Heart right ventricle (tissue), 16 donors: ENCODE measurements at regions not wholly inside any gene's neighbourhood (a gene's known extent, or its start where the extent isn't known, plus 50 kb on each side); places are given as distances from the start of the nearest gene placed in this dataset.

Source experiments
- ATAC-seq, 8 donors: fragments of 200-7000 bp; cut with Tn5 transposase; one replicate each; pipeline ENCODE4 v1.9.1; 2020; ENCODE audit warnings: mild to moderate bottlenecking in 8 of 8, moderate library complexity in 8 of 8, moderate number of reproducible peaks in 1 of 8
- DNase-seq, 2 donors: peaks; one replicate each; pipeline ENCODE4 v3.0.0-alpha.2; 2020
- H3K27ac ChIP-seq, 10 donors: fragments of 200-600 bp; sonication (generic) in 2 of 10; one replicate each; pipeline versions ENCODE4 v1.5.0 to v1.8.0; 2020 to 2022; ENCODE audit warnings: mild to moderate bottlenecking in 3 of 10
- H3K27me3 ChIP-seq, 7 donors: fragments of 200-600 bp; one replicate each; pipeline ENCODE4 v1.8.0; 2021 to 2022; ENCODE audit warnings: mild to moderate bottlenecking in 2 of 7
- H3K36me3 ChIP-seq, 9 donors: fragments of 200-600 bp; sonication (generic) in 1 of 9; one replicate each; pipeline versions ENCODE4 v1.5.0 to v1.8.0; 2020 to 2022; ENCODE audit warnings: mild to moderate bottlenecking in 2 of 9
- H3K4me1 ChIP-seq, 9 donors: fragments of 200-600 bp; sonication (generic) in 1 of 9; one replicate each; pipeline versions ENCODE4 v1.5.0 to v1.8.0; 2020 to 2022; ENCODE audit warnings: mild to moderate bottlenecking in 4 of 9
- H3K4me3 ChIP-seq, 10 donors: fragments of 200-600 bp; sonication (generic) in 2 of 10; one replicate each; pipeline versions ENCODE4 v1.5.0 to v1.8.0; 2020 to 2022; ENCODE audit warnings: mild to moderate bottlenecking in 7 of 10, moderate library complexity in 2 of 10
- H3K9me3 ChIP-seq, 11 donors: fragments of 200-600 bp in 10 of 11; sonication (generic) in 2 of 11; one replicate each; pipeline versions ENCODE4 v1.5.0 to v1.8.0; 2013 to 2022; ENCODE audit warnings: mild to moderate bottlenecking in 2 of 11, control low read depth in 1 of 11, moderate library complexity in 1 of 11
- CTCF ChIP-seq, 9 donors: fragments of 200-600 bp; sonication (generic) in 2 of 9; IDR thresholded peaks; one replicate each; pipeline versions ENCODE4 v1.5.0 to v1.8.0; 2021 to 2022; ENCODE audit warnings: antibody characterized with exemption in 9 of 9, mild to moderate bottlenecking in 5 of 9, moderate library complexity in 1 of 9
- WGBS, 2 donors: extraction: QIAGEN DNeasy Blood & Tissue Kit; methylation state at CpG; one replicate each; pipeline ENCODE4 v1.1.7; 2013; ENCODE audit warnings: inconsistent platforms in 1 of 2; 5-methylcytosine and 5-hydroxymethylcytosine counted together
- intact Hi-C, 10 donors: fragments of 100-400 bp; cut with DNase I; formaldehyde crosslinking; loops; one replicate each; pipeline versions ENCODE4 v1.11.1 to v1.14.2; 2022
- donor health status: Arrhythmogenic right ventricular cardiomyopathy.
- donor health status: ischemic (EF 13 %, LVEDD 7.1; RV severe dilation, severe dysfunction).
- donor health status: healthy with polysubstance abuse.
- donor health status: DM: no; HTN: yes; CAD: no.
- donor health status: DM: no; HTN: no; CAD: no.
- donor health status: ischemic (EF 25% LVEDD 6.9; RV normal size, moderate dysfunction).
- donor health status: ischemic (EF 25% LVEDD 5.7; RV mildly dilated, moderate dysfunction).
- donor health status: healthy.
- donor health status: DM: yes; HTN: yes; CAD: no.
- donor health status: Ischemic cardiomyopathy.
- donor health status: ischemic (EF 35%, LVEDD 5.7; RV mildly dilated, moderate dysfunction).
- donor health status: nonischemic (EF 11% LVEDD 7.7; RV severe dilation, severe dysfunction).
- donor health status: DM: yes; HTN: yes; CAD: no.
- donor health status: PGD.
- donor health status: ischemic (EF 29% LVEDD 5.4; RV normal size, mild dysfunction).
- donor health status: nonischemic (EF 23%, LVEDD 6.1; RV moderate dilation, normal function).

DNA sequence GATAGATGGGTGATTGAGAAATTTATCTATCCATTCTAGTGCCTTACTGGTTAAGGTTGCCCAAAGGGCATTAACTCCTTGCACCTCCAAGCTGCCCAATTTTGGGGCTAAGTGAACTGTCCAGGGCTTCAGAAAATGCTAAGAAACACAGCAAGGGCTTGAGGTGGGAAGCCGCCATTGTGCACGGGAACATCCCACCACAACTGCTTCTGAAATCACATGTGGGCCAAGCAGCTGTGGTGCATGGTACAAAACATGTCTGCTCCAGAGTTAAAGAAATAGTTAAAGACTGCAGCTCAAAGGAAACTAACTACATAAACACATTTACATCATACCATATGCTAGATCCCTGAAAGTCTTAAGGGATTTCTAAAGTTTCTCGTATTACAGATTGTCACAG lies 144.3 kb upstream of the NDST3 start:
- Histone ChIP-seq H3K27ac (no peak overlapping the region), H3K27me3 (no peaks in the 10 kb centered on the region), H3K36me3 (no peaks in the 10 kb centered on the region), H3K4me1 (no peaks in the 10 kb centered on the region), H3K9me3 (peaks cover 0 to 7% (median 0%) of the 10 kb centered on the region in 11 donors), H3K4me3 (no peak overlapping the region)
- no peak for ATAC-seq
- DNase-seq = no peak
- WGBS, 2 donors = 78 to 87% methylated on average over 3 of the region's 3 CpGs
- intact Hi-C loops = no loop called here
- no peak for TF ChIP-seq CTCF (IDR thresholded peaks at IDR 0.05)

GRCh38 chr4:117893207-117893606 lies 141.1 kb upstream of the NDST3 start:
- Histone ChIP-seq H3K4me1 (no peaks in the 10 kb centered on the region), H3K36me3 (no peaks in the 10 kb centered on the region), H3K9me3 (no peaks in the 10 kb centered on the region), H3K4me3 (no peak overlapping the region), H3K27me3 (no peaks in the 10 kb centered on the region), H3K27ac (no peak overlapping the region)
- intact Hi-C loops = no loop called here
- ATAC-seq (no peak), DNase-seq (no peak)
- WGBS, 2 donors = 28 to 47% methylated on average over 1 of the region's 1 CpG
- no peak for TF ChIP-seq CTCF (IDR thresholded peaks at IDR 0.05)

- DNase-seq (no peak), ATAC-seq (no peak)
- no peak for TF ChIP-seq CTCF (IDR thresholded peaks at IDR 0.05)
- no peak overlapping the region for H3K27ac ChIP-seq
- H3K4me1 ChIP-seq = no peaks in the 10 kb centered on the region
- no peak overlapping the region for H3K4me3 ChIP-seq
- H3K9me3 ChIP-seq = no peaks in the 10 kb centered on the region
- H3K27me3 ChIP-seq = no peaks in the 10 kb centered on the region
- intact Hi-C loops = no loop called here
- no peaks in the 10 kb centered on the region for H3K36me3 ChIP-seq
These were observed 135.8 kb upstream of the NDST3 start for GRCh38 chr4:117898496-117898895.

- no peaks in the 10 kb centered on the region for H3K27me3 ChIP-seq
- WGBS, 2 donors = 4 to 11% methylated on average over 2 of the region's 2 CpGs
These were observed 133.5 kb upstream of the NDST3 start for GRCh38 chr4:117900832-117901231.

More at GRCh38 chr4:117900832-117901231, 133.5 kb upstream of the NDST3 start:
- no peak for TF ChIP-seq CTCF (IDR thresholded peaks at IDR 0.05)
- Histone ChIP-seq H3K36me3 (no peaks in the 10 kb centered on the region), H3K4me1 (no peaks in the 10 kb centered on the region), H3K27ac (no peak overlapping the region), H3K9me3 (no peaks in the 10 kb centered on the region), H3K4me3 (no peak overlapping the region)
- intact Hi-C loops = no loop called here
- ATAC-seq (no peak), DNase-seq (no peak)
